ENCODE measurements at regions not wholly inside any gene's neighbourhood (a gene's known extent, or its start where the extent isn't known, plus 50 kb on each side); places are given as distances from the start of the nearest gene placed in this dataset.

- H3K27me3 ChIP-seq, result no peaks in the 10 kb centered on the region
- H3K4me1 ChIP-seq, result peaks cover 0 to 100% (median 34%) of the 10 kb centered on the region in 4 donors
- peak overlapping the region; percentile 17 to 24 for H3K4me3 ChIP-seq
- H3K36me3 ChIP-seq, result peaks cover 0 to 12% (median 0%) of the 10 kb centered on the region in 3 donors
- intact Hi-C loops (cut with DNase I; ENCODE audit: low total_unique reads), result no loop called here
- DNase-seq, result no peak
- peak overlapping the region; percentile 40 to 51 for H3K27ac ChIP-seq
- H3K9me3 ChIP-seq, result no peaks in the 10 kb centered on the region
- TF ChIP-seq CTCF (IDR thresholded peaks at IDR 0.05), result no peak
These were observed 206.9 kb upstream of the KLF14 start for GRCh38 chr7:130940907-130941306.

GRCh38 chr7:130941322-130942210 lies 207.6 kb upstream of the KLF14 start:
- no peaks in the 10 kb centered on the region for H3K9me3 ChIP-seq
- TF ChIP-seq CTCF (IDR thresholded peaks at IDR 0.05), result no peak
- H3K27ac ChIP-seq, result peak overlapping the region; percentile 40 to 51
- H3K4me1 ChIP-seq, result peaks cover 0 to 100% (median 36%) of the 10 kb centered on the region in 4 donors
- no peaks in the 10 kb centered on the region for H3K27me3 ChIP-seq
- H3K36me3 ChIP-seq, result peaks cover 0 to 12% (median 0%) of the 10 kb centered on the region in 3 donors
- peak in 1 of 2 donors; percentile 42 for DNase-seq
- H3K4me3 ChIP-seq, result peak overlapping the region; percentile 17 to 24
- intact Hi-C loops (cut with DNase I; ENCODE audit: low total_unique reads), result no loop called here

- intact Hi-C loops (cut with DNase I; ENCODE audit: low total_unique reads), result no loop called here
These were observed 208.4 kb upstream of the KLF14 start for GRCh38 chr7:130942211-130942964.

GRCh38 chr7:130943336-130943901 lies 209.4 kb upstream of the KLF14 start:
- TF ChIP-seq CTCF (IDR thresholded peaks at IDR 0.05), result no peak
- DNase-seq, result no peak
- Histone ChIP-seq H3K36me3 (peaks cover 0 to 12% (median 0%) of the 10 kb centered on the region in 3 donors), H3K4me3 (peak overlapping the region; percentile 29 to 35), H3K27ac (peak overlapping the region; percentile 42 to 63), H3K27me3 (no peaks in the 10 kb centered on the region), H3K9me3 (no peaks in the 10 kb centered on the region), H3K4me1 (peaks cover 0 to 89% (median 30%) of the 10 kb centered on the region in 4 donors)
- intact Hi-C loops (cut with DNase I; ENCODE audit: low total_unique reads), result no loop called here

More at GRCh38 chr7:130942211-130942964, 208.4 kb upstream of the KLF14 start:
- Histone ChIP-seq H3K4me3 (peak overlapping the region in 1 of 2 donors; percentile 24), H3K36me3 (peaks cover 0 to 12% (median 0%) of the 10 kb centered on the region in 3 donors), H3K27me3 (no peaks in the 10 kb centered on the region), H3K4me1 (peaks cover 0 to 94% (median 32%) of the 10 kb centered on the region in 4 donors), H3K9me3 (no peaks in the 10 kb centered on the region), H3K27ac (peak overlapping the region; percentile 42 to 63)
- TF ChIP-seq CTCF (IDR thresholded peaks at IDR 0.05), result no peak
- peak in 1 of 2 donors; percentile 67 for DNase-seq

GRCh38 chr7:130943981-130944380 lies 210.0 kb upstream of the KLF14 start:
- Histone ChIP-seq H3K9me3 (no peaks in the 10 kb centered on the region), H3K27me3 (no peaks in the 10 kb centered on the region), H3K27ac (peak overlapping the region; percentile 42 to 63), H3K4me1 (peaks cover 0 to 84% (median 30%) of the 10 kb centered on the region in 4 donors), H3K4me3 (peak overlapping the region in 1 of 2 donors; percentile 35), H3K36me3 (peaks cover 0 to 12% (median 0%) of the 10 kb centered on the region in 3 donors)
- intact Hi-C loops (cut with DNase I; ENCODE audit: low total_unique reads), result no loop called here
- no peak for TF ChIP-seq CTCF (IDR thresholded peaks at IDR 0.05)
- no peak for DNase-seq
